ENCODE measurements at regions not wholly inside any gene's neighbourhood (a gene's known extent, or its start where the extent isn't known, plus 50 kb on each side); places are given as distances from the start of the nearest gene placed in this dataset.

DNA sequence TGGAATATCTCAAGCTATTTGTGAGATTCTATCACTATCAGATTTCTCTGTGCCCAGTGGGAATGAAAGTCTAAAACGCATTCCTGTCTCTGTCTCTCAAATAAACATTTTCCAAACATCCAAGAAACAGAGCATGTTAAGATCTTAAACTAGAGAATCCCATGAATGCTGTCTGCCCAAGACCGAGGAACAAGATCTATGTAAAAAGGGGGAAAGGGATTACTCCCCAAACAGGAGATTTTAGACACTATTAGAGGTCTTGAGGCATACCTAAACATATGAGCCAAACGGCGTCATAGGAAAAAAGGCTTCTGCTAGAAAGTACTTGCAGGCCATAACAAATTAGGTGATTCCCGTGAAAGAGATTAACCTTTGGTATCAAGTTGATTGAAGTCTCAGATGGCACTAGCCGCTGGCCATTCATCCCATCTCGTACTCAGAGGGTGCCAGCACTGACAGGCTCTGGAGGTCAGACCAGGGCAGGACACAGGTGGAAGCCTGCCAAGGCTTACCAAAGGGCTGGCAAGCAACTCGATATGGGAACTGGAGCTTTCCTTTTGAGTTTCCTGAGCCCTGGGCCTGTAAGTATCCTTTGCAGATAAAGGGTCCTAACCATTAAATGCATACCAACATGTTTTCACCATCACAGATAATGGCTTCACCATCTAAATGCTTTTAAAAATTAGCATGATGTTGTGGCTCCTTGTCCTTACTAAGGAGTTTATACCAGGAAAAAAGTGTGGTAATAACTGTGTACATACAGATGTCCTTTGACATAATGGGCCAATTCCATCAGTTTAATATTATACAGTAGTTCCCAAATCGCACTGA is 225.2 kb downstream of the FOXO1 start:
- Histone ChIP-seq H3K4me1 (peaks cover 16 to 49% (median 45%) of the 10 kb centered on the region in 3 donors), H3K27ac (peak overlapping the region in 3 of 4 donors; percentile 19 to 42 (median 33)), H3K4me3 (no peak overlapping the region), H3K27me3 (no peaks in the 10 kb centered on the region), H3K9me3 (no peaks in the 10 kb centered on the region), H3K36me3 (no peaks in the 10 kb centered on the region)
- FAIRE-seq (no peak), DNase-seq (peak; percentile 80 to 93 (median 86)), ATAC-seq (peak; percentile 73 to 83 (median 78))
- 18 to 20% methylated on average over 9 of the region's 9 CpGs for WGBS, 2 donors
- TF ChIP-seq, protein P1, sequence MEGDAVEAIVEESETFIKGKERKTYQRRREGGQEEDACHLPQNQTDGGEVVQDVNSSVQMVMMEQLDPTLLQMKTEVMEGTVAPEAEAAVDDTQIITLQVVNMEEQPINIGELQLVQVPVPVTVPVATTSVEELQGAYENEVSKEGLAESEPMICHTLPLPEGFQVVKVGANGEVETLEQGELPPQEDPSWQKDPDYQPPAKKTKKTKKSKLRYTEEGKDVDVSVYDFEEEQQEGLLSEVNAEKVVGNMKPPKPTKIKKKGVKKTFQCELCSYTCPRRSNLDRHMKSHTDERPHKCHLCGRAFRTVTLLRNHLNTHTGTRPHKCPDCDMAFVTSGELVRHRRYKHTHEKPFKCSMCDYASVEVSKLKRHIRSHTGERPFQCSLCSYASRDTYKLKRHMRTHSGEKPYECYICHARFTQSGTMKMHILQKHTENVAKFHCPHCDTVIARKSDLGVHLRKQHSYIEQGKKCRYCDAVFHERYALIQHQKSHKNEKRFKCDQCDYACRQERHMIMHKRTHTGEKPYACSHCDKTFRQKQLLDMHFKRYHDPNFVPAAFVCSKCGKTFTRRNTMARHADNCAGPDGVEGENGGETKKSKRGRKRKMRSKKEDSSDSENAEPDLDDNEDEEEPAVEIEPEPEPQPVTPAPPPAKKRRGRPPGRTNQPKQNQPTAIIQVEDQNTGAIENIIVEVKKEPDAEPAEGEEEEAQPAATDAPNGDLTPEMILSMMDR (IDR thresholded peaks at IDR 0.05) = no peak
- intact Hi-C loops (cut with DNase I) = no loop called here

DNA sequence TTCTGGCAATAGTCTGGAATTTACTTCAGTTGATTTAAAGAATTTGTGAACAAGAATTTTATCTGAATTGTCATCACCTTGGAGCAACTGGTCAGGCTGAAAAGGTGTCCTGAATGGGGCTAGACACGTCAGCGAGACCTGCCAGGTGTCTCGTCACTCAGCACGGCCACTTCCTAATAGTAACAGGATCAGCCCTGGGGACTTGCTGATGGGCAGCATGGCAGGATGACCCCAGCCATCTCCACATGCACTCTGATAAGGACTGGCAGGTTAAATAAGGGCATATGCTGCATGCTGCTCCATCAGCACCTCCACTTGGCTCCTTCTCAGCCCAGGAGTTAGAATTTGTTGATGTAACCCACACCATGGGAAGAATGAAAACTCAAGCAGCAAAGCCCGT is 224.2 kb downstream of the FOXO1 start:
- WGBS, 2 donors = 86 to 90% methylated on average over 5 of the region's 5 CpGs
- intact Hi-C loops (cut with DNase I) = no loop called here
- H3K9me3 ChIP-seq = no peaks in the 10 kb centered on the region
- no peak for DNase-seq
- no peak for FAIRE-seq
- no peak for ATAC-seq
- H3K4me3 ChIP-seq = no peak overlapping the region
- H3K27ac ChIP-seq = no peak overlapping the region
- peaks cover 16 to 49% (median 45%) of the 10 kb centered on the region in 3 donors for H3K4me1 ChIP-seq
- H3K36me3 ChIP-seq = no peaks in the 10 kb centered on the region
- TF ChIP-seq, protein P1 (IDR thresholded peaks at IDR 0.05) = no peak
- H3K27me3 ChIP-seq = no peaks in the 10 kb centered on the region

DNA sequence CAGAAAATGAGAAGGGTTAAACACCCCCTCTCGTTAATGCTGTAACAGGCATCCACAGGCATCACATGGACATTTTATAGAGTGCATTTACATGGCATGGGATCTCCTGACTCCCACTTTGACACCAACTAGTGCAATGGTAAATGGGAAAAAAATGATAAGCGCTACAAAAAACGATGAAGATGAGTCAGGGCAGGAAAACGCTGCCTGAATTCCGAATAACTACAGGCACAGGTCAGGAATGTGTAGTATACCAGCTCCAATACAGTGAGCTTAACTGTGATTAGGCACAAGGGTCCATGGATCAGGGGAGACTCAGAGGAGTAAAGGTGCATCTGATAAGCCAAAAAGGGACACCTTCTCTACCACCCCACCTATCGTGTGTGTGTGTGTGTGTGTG is 223.6 kb downstream of the FOXO1 start:
- 70 to 73% methylated on average over 6 of the region's 6 CpGs for WGBS, 2 donors
- ATAC-seq = no peak
- Histone ChIP-seq H3K27ac (no peak overlapping the region), H3K9me3 (no peaks in the 10 kb centered on the region), H3K27me3 (no peaks in the 10 kb centered on the region), H3K4me3 (no peak overlapping the region), H3K36me3 (no peaks in the 10 kb centered on the region), H3K4me1 (peaks cover 16 to 49% (median 45%) of the 10 kb centered on the region in 3 donors)
- TF ChIP-seq, protein P1 (IDR thresholded peaks at IDR 0.05) = no peak
- FAIRE-seq = no peak
- intact Hi-C loops (cut with DNase I) = no loop called here
- no peak for DNase-seq

- FAIRE-seq (no peak), DNase-seq (no peak), ATAC-seq (no peak)
- H3K27me3 ChIP-seq = no peaks in the 10 kb centered on the region
- H3K4me1 ChIP-seq = peaks cover 16 to 40% (median 38%) of the 10 kb centered on the region in 3 donors
- no peaks in the 10 kb centered on the region for H3K36me3 ChIP-seq
- WGBS, 2 donors = 17 to 19% methylated on average over 3 of the region's 3 CpGs
- H3K27ac ChIP-seq = peak overlapping the region in 1 of 4 donors; percentile 58
- intact Hi-C loops (cut with DNase I) = no loop called here
- TF ChIP-seq, protein P1 (IDR thresholded peaks at IDR 0.05) = no peak
- H3K4me3 ChIP-seq = no peak overlapping the region
- H3K9me3 ChIP-seq = no peaks in the 10 kb centered on the region
Measured at GRCh38 chr13:40444241-40444640, 222.2 kb downstream of the FOXO1 start.

- no peak overlapping the region for H3K4me3 ChIP-seq
- 38 to 42% methylated on average over 11 of the region's 11 CpGs for WGBS, 2 donors
- H3K4me1 ChIP-seq = peaks cover 7 to 34% (median 29%) of the 10 kb centered on the region in 3 donors
- H3K9me3 ChIP-seq = no peaks in the 10 kb centered on the region
- no peaks in the 10 kb centered on the region for H3K27me3 ChIP-seq
- FAIRE-seq (no peak), DNase-seq (peak; percentile 64 to 81 (median 78)), ATAC-seq (peak; percentile 76 to 88 (median 80))
- TF ChIP-seq, protein P1 (IDR thresholded peaks at IDR 0.05) = no peak
- H3K27ac ChIP-seq = peak overlapping the region in 2 of 4 donors; percentile 23 to 58
- H3K36me3 ChIP-seq = no peaks in the 10 kb centered on the region
- intact Hi-C loops (cut with DNase I) = no loop called here
Measured at GRCh38 chr13:40445557-40445990, 220.9 kb downstream of the FOXO1 start.

Measured in pancreas (tissue), 10 donors.